Fibroblast of mammary gland (primary cell): ENCODE measurements at regions not wholly inside any gene's neighbourhood (a gene's known extent, or its start where the extent isn't known, plus 50 kb on each side); places are given as distances from the start of the nearest gene placed in this dataset.
"Not testable (repeated sequence)": the region's sequence is repeated elsewhere in the genome, so short reads cannot be mapped to it uniquely, and the experiment has no call there.

Experiments
- DNase-seq: peaks from one replicate; pipeline ENCODE4 v3.0.0-alpha.2; 2010; ENCODE audit warnings: low read depth
- H3K4me3 ChIP-seq: 2 replicates; pipeline ENCODE4 v1.5.1; 2011; ENCODE audit warnings: low read depth, mild to moderate bottlenecking, low read length, moderate library complexity; ENCODE audit not compliant: control insufficient read depth
- TF ChIP-seq, protein P1 (sequence below): conservative IDR thresholded peaks from 2 replicates; pipeline ENCODE4 v1.5.1; 2011; ENCODE audit warnings: low read depth, low read length, inconsistent platforms; ENCODE audit not compliant: control insufficient read depth, insufficient read depth

DNA sequence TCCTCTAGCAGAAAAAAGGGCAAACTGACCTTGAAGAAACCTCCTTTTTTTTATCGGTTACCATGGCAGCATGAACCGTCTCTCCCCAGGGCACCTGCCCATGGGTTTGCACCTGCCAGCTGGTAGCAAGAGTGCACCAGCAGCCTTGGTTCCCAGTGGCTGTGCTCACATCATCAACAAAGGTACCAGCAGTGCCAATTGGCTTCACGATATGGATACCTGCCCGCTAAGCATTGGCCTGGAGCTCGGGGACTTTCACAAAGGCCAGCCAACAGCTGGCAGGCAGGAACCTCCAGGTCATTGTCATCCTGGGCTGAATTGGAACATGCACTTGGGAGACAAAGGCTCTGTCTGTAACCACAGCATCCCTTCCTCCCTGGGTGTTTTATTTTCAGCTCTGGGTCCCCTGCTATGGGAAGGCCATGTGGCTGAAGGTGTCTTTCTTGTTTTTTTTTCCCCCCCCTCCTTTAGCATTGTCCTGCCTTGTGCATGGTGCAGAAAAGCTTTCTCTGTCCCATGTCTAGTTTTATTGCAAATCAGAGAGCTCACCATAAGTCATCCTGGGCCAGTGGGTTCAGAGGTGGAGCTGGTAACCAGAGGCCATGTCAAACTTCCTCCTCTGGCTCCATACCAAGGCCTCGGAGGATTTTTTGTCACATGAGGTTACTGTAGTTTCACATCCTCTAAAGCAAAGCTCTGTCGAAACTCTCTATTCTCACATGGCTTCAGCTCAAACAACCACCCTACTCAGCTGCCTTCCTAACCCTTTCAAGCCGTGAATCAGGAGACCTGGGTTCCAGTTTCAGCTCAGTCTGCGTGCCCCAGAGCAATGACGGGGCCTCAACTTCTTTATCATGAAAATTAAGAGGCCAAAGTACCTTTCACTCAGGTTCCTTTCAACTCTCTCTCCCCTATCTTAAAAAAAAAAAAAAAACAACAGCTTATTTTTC, 145.5 kb upstream of the MAP3K1 start:
- no peak overlapping the region for H3K4me3 ChIP-seq
- peak; percentile 40 for DNase-seq
- TF ChIP-seq, protein P1, sequence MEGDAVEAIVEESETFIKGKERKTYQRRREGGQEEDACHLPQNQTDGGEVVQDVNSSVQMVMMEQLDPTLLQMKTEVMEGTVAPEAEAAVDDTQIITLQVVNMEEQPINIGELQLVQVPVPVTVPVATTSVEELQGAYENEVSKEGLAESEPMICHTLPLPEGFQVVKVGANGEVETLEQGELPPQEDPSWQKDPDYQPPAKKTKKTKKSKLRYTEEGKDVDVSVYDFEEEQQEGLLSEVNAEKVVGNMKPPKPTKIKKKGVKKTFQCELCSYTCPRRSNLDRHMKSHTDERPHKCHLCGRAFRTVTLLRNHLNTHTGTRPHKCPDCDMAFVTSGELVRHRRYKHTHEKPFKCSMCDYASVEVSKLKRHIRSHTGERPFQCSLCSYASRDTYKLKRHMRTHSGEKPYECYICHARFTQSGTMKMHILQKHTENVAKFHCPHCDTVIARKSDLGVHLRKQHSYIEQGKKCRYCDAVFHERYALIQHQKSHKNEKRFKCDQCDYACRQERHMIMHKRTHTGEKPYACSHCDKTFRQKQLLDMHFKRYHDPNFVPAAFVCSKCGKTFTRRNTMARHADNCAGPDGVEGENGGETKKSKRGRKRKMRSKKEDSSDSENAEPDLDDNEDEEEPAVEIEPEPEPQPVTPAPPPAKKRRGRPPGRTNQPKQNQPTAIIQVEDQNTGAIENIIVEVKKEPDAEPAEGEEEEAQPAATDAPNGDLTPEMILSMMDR = no peak

DNA sequence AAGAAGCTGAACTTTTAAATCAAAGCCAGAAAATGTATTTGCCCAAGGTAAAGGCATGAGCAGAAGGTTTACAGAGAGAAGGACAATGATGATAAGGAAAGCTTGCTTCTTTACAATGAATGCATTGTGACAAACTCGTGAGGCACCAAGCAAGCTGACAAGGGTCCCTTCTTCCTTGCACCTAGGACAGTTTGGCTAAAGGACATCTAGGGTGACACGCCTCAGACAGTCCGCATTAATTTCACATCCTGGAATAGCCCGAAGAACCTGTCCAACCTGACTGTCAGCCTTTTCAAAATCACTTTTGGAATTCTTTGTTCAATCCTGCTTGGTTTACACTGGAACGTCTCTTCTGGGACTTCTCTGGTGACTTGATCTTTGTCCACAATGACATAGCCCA, 146.4 kb upstream of the MAP3K1 start:
- no peak for DNase-seq
- H3K4me3 ChIP-seq = no peak overlapping the region
- TF ChIP-seq, protein P1 = no peak

DNA sequence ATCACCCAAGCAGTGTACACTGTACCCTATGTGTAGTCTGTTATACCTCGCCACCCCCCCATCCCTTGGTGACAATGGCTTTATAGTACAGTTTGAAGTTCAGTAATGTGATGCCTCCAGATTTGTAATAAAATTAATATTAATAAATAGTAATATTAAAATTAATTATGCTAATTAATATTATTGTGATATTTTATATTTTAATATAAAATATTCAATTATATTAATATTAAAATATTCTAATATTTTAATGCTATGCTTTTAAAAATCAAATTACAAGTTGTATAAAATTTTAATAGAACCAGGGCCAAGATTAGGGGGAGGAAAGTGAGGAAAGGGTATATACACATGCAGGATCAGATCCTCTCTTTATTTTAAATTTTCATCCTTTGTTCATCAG, 147.7 kb upstream of the MAP3K1 start:
- TF ChIP-seq, protein P1 = no peak
- no peak overlapping the region for H3K4me3 ChIP-seq
- DNase-seq = no peak

DNA sequence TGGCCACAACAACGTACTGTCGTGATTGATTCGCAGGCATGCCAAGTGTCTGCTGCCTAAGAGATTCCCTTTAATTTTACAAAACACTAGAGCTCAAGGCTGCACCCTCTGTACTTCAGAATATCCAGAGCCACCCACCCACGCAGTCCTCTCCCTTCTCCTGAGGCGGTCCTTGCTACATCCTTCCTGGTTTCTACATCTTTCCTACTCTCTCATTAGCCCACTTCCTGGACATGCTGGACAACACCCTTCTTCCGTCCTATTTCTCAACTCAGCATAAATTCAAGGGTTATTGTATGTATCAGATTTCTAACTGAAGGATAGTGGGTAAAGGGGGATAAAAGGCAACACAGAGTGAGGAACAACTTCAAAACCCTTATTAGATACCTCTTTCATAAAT, 148.4 kb upstream of the MAP3K1 start:
- H3K4me3 ChIP-seq = no peak overlapping the region
- TF ChIP-seq, protein P1 = no peak
- no peak for DNase-seq

DNA sequence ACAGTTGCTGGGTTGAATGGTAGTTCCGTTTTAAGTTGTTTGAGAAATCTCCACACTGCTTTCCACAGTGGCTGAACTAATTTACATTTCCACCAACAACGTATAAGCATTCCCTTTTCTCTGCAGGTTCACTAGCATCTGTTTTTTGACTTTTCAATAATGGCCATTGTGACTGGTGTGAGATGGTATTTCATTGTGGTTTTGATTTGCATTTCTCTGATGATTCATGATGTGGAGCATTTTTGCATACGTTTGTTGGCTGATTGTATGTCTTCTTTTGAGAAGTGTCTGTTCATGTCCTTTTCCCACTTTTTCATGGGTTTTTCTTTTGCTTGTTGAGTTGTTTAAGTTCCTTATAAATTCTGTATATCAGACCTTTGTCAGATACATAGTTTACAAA, 150.2 kb upstream of the MAP3K1 start:
- not testable (repeated sequence) for H3K4me3 ChIP-seq
- DNase-seq = peak; percentile 52

DNA sequence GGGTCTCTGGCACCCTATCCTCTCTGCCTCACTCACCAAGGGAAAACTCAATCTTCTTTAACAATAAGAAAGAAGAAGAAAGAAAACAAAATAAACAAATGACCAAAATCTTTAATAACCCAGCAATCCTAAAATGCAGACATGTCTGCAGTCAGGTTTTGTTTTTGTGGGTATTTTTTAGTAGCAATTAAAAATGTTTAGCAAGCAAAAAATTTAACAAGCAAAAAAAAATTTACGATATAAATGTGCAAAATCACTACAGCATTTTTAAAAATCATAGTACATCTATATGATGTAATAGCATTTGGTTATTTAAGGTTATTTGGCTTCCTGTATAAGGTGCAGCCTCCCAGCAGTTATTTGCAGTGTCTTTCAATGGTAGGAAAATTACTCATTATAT, 151.3 kb upstream of the MAP3K1 start:
- no peak overlapping the region for H3K4me3 ChIP-seq
- TF ChIP-seq, protein P1 = no peak
- DNase-seq = no peak

DNA sequence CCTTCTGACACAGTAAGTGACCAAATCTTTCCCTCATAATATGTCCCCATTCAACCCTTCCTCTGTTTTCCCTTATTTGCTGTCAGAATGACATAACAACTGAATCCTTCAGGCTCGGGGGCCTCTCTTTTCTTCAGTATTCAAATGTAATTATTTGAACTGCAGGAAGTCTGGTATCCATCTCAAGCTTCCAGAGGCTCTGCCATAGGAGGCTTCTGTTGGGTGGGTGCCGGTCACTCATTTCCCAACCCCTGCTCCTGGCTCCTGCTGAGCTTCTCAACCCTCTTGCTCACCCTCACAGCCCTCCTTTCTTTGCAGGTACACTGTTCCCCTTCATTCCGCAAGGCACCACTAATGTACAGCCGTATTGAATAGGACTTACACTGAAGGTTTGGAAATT, 151.8 kb upstream of the MAP3K1 start:
- TF ChIP-seq, protein P1 = no peak
- DNase-seq = no peak
- no peak overlapping the region for H3K4me3 ChIP-seq
